GM04504 (cell line): ENCODE measurements at regions not wholly inside any gene's neighbourhood (a gene's known extent, or its start where the extent isn't known, plus 50 kb on each side); places are given as distances from the start of the nearest gene placed in this dataset.
A peak's percentile ranks its signal among the peaks of the same experiment; 100 is the strongest.
"Not testable (repeated sequence)": the region's sequence is repeated elsewhere in the genome, so short reads cannot be mapped to it uniquely, and the experiment has no call there.

Experiments
- DNase-seq: peaks from one replicate; pipeline ENCODE4 v3.0.0-alpha.2; 2012; ENCODE audit warnings: low read depth

DNA sequence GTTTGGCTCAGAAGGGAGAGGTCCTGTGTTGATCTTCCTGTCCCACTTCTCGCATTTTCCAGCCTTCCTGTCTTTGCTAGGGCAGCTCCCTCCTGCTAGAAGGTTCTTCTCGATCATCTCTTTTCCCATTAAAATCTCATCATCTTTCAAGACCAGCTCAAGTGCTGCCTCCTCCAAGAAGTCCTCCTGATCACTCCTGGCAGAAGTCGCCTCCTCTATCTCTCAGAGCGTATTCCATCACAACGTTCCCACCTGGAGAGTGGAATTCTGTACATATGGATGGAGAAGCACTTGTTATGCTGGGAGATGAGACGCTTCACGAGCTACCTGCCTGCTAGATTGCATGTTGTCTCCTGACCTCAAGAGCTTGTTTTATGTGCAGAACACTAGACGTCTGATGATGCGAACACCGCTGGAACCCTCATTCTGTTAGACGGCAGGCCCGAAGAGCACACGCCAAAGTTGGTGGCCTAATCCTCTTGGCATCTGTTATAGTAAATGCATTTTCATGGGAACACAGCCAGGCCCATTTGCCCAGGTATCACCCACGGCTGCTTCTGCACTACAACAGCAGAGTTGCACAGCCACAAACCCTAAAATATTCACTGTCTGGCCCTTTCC lies 68.0 kb upstream of the INSIG1 start:
- no peak for DNase-seq

DNA sequence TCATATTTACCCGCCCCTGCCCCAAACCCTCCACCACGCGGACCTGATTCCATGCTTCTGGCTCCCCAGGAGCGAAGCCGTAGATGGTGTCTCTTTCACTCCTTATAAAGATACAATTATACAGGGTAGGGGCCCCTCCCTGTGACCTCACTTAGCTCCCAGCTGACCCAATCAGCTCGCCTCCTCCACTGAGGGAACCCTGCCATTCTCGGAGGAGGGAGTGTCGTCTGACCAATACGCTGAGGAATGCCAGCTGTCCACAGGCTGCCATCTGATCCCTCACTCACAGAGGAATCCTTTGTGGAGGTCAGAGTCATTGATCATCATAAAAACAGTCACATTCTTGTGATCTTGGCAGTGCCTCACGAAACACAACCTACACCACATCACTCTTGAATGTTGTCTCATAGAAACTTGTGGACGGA lies 67.5 kb upstream of the INSIG1 start:
- peak; percentile 99 for DNase-seq

DNA sequence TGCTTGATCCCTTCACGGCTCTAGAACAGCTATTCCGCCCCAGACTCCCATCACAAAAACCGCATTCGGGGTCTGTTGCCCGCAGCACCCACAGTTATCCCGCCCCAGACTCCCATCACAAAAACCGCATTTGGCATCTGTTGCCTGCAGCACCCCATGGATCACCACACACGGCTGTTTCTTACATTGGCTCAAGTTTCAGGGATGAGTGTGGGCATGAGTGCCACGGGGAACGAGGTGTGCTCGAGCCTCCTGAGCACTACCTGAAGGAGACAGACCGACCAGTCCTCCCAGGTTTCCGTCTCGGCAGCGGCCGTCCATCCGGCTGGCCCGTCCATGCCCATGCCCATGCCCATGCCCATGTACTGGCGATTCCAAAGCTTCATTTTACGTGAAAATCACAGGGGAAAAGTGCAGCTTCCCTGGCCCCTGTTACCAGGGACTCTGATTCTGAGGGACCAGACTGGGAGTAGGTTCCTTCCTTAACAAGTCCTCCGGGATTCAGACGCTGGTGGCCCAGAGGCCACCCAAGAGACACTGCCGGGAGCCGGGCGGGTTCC lies 66.4 kb upstream of the INSIG1 start:
- no peak for DNase-seq

DNA sequence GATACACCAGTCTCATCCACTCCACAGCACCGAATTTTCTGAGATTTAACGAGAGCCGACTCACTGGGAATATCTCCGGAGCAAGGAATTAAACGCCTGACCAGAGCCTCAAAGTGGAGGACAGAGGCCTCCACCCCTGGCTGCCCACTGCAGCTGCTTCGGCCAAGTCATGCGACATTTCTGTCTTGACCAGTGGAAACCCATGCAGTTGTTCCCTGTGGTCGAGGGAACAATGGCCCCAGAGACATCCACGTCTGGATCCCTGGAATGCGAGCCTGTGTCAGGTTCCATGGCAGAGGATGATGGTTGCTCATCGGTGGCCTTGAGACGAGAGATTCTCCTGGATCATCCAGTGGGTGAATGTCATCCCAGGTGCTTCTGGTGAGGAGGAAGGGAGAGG lies 65.7 kb upstream of the INSIG1 start:
- DNase-seq, result no peak

DNA sequence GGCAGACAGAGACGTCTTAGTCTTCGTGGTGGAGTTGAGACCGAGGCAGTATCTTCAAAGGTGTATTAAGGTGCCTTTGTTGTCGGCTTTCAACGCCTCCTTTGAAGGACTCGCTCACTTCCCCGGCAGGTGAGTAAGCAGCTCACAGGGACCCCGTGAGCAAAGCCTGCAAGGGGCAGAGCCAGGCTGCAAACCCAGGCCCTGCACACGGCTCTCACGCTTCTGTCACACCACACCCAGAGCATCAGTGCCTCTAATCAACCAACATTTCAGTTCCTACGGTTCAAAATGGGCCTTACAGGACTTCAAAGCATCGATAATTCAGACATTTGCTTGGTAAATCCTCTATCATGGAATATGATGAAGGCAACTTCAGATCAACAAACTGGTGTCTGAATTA lies 64.8 kb upstream of the INSIG1 start:
- DNase-seq, result no peak

DNA sequence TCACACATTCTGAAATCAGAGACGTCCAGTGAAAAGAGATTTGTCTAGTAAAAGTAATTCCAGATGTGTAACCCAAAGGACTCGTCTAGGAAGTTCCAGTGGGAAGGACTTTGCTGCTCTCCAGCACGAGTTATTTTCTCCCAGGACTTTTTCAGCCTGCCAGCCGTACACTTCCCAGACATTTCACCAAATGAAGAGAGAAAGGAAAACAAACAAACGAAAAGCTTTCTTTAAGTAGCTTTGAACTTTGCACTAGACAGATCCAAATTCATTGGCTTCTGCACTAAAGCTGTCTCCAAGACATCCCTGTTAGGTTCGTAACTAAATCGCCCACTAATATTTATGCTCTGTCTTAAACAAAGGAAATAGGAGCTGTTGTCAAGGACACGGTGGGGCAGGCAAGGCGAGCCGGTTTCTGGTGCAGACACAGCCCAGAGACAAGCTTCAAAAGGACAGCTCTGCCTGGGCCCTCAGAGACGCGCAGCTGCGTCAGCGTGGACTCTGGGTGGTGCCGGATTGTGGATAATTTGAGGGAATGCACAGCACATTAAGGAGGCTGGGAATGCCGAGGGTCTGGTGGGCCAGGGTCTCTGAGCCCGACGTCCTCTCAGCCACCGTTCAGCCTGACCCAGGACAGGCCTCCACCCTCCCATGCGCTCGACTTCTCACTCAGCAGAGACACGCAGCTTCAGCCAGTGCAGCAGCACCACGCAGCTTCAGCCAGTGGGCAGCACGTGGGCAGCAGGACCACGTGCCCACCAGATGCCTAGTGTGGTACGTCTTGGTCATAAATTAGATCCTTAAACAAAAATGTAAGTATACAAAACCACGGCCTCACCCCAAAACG lies 64.1 kb upstream of the INSIG1 start:
- DNase-seq, result no peak

DNA sequence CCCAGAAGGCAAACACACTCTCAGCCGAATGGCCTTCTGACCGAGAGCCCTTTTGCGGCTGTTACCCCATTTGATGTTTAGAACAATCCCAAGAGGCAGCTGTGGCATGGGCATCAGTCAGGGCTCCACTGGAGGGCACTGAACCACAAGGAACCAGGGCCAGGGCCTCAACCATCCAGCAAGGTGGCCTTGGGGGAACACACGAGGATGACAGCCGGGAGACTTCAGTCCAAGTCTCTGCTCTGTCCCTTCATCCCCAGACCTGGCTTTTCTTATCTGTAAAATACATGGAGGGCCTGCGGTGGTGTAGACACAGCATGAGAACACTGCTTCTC lies 63.6 kb upstream of the INSIG1 start:
- no peak for DNase-seq

GRCh38 chr7:155234950-155235789 lies 62.5 kb upstream of the INSIG1 start:
- DNase-seq, result no peak

DNA sequence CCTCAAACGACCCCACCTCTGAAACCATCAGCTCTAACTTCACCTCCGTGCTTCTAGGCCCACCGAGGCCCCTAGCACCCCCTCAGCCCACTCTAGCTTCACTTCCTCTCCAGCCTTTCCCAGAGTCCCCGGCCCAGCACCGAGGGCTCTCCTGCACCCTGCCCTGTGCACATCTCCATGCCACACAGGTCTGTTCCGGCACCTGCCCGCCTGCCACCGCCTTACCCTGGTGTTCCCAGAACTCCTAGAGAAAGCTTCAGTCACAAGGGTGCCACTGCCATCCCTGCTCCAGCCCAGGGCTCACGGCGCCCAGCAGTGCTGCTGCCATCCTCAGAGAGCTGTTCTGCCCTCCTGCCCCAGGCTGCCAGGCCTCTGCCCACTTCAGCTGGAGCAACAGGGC lies 61.3 kb upstream of the INSIG1 start:
- no peak for DNase-seq

DNA sequence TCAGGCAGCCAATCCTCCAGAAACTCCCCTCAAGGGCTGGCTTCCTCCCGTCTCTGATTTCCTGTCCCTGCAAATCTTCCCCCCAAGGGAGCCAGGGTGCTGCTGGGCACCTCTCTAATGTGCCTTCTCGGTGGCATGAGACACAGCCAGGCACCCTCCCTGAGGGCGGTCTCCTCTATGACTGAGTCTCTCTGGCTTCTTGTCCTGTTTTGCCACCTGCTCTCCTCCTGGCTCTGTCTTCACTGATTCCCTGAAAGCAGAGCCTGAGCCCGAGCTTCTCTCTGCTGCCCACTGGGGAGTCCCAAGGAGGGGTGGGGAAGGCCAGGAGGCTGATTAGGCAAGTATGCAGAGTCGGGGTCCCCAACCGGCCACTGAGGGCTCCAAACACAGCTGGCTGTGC lies 60.4 kb upstream of the INSIG1 start:
- DNase-seq, result no peak

DNA sequence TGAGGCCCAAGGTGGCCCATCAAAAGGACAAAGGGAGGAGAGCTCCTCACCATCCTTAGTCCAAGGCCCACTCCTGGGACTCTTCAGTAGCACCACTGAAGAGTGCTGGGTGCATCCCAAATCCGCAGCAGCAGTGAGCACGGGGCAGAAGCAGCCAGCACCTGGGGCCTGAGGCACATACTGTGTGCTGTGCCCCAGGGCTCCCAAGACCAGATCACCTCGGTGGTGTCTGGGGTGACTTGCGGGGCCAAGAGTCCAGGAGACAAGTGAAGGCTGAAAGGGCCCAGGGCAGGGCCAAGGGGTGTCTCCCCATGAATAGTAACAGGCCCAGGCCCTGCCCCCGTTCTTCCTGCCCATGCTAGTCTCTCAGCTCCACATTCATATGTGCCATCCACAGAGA lies 59.9 kb upstream of the INSIG1 start:
- no peak for DNase-seq

DNA sequence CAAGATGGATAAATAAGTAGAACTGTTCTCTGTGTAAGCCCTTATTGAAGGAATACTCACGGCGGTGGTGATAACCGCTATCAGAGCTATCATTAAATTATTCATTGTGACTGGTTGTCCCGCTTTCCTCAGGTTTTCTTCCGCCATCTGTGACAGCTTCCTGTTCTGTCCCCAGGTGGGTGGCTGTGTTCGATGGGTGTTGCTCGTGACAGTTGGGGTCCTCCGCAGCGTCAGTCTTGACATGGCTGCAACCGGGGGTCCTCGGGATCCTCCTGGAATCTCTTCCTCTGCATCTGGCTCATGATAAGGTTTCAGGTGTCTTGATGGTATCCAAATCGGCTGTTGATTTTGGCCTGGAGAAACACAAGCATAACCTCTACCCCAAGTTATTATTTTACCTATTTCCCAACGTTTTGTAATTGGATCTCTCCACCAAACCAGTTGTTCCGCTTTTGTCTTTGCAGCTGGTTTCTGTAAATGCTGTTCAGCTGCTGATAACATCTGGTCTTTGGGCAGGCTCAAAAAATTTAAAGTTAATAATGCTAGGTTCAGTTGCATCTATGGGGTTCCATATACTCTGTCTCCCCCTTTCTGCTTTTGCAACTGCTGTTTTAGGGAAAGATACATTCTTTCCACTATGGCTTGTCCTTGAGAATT lies 58.1 kb upstream of the INSIG1 start:
- not testable (repeated sequence) for DNase-seq

GRCh38 chr7:155244675-155245074 lies 53.0 kb upstream of the INSIG1 start:
- DNase-seq, result no peak

DNA sequence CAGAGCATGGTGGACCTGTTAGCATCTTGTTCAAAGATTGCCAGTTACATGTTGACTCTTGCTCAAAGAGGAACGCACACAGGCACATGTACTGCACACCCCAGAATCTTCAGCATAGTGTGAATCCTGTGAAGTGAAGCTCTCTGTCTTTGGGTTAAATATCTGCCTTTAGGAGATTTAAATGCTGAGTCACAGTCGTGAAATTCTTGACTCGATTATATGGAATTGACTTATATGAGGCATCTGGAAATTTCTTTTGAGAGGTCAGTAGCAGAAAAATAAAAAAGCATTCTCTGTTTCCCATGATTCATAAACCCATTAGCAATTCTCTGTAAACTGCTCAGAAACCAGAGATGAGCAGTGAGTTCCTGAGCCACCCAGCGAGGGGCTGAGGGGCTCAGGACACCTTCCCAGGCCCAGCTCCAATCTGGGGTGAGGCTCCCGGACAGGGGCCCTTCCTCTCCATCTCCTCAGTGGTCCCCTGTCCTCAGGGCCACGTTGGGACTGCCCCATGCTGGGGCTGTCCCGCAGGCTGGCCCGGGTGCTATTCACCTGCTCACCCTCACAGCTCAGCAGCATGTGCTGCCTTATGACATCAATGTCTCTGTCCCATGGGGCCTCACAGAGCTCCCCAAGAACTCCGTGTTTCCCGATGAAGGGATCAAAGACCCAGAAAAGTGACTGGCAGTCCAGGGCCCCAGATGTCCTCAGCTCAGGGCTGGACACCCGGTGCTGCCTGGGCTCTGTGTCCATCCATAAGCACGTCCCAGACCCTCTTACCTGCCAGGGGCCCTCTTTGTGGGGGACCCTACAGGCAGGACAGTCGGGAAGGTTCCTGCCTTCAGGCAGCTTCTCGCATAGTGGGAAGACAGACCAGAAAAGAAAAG lies 50.0 kb upstream of the INSIG1 start:
- DNase-seq, result no peak
